Liver (tissue), 8 donors: ENCODE measurements at regions not wholly inside any gene's neighbourhood (a gene's known extent, or its start where the extent isn't known, plus 50 kb on each side); places are given as distances from the start of the nearest gene placed in this dataset.

Experiments
- DNase-seq: peaks from one replicate; pipeline ENCODE4 v3.0.0-alpha.2; 2017; ENCODE audit warnings: low spot score
- H3K27ac ChIP-seq, 2 donors: one replicate each; pipeline ENCODE4 v1.7.0; 2013; ENCODE audit warnings: inconsistent platforms in 2 of 2, low read length in 2 of 2, control low read depth in 1 of 2, low read depth in 1 of 2, mild to moderate bottlenecking in 1 of 2
- H3K27me3 ChIP-seq, 4 donors: one replicate each; pipeline versions ENCODE4 v1.6.1 to v1.7.0; 2013; ENCODE audit warnings: low read length in 3 of 4, inconsistent platforms in 1 of 4, mild to moderate bottlenecking in 1 of 4, moderate library complexity in 1 of 4; ENCODE audit not compliant: control insufficient read depth in 4 of 4, insufficient read depth in 4 of 4
- H3K36me3 ChIP-seq, 4 donors: one replicate each; pipeline versions ENCODE4 v1.6.1 to v1.7.0; 2013; ENCODE audit warnings: low read length in 3 of 4, mild to moderate bottlenecking in 3 of 4, low read depth in 1 of 4, moderate library complexity in 1 of 4; ENCODE audit not compliant: control insufficient read depth in 4 of 4, insufficient read depth in 3 of 4
- H3K4me1 ChIP-seq, 4 donors: one replicate each; pipeline versions ENCODE4 v1.6.1 to v1.7.0; 2013; ENCODE audit warnings: low read length in 3 of 4, mild to moderate bottlenecking in 3 of 4, moderate library complexity in 1 of 4; ENCODE audit not compliant: control insufficient read depth in 4 of 4, insufficient read depth in 4 of 4
- H3K4me3 ChIP-seq, 3 donors: one replicate each; pipeline versions ENCODE4 v1.6.1 to v1.7.0; 2013; ENCODE audit warnings: low read length in 3 of 3, control low read depth in 1 of 3, low read depth in 1 of 3, mild to moderate bottlenecking in 1 of 3
- H3K9ac ChIP-seq, 2 donors: one replicate each; pipeline ENCODE4 v1.7.0; 2013; ENCODE audit warnings: low read length in 2 of 2, mild to moderate bottlenecking in 2 of 2, moderate library complexity in 2 of 2, control low read depth in 1 of 2, low read depth in 1 of 2
- H3K9me3 ChIP-seq, 4 donors: one replicate each; pipeline versions ENCODE4 v1.6.1 to v1.7.0; 2013; ENCODE audit warnings: low read length in 3 of 4; ENCODE audit not compliant: control insufficient read depth in 4 of 4
- EGR1 ChIP-seq, 2 donors: IDR thresholded peaks; 2 replicates each; pipeline ENCODE4 v1.6.1; 2016 to 2018; ENCODE audit warnings: antibody characterized with exemption in 2 of 2, low read depth in 2 of 2
- FOXA1 ChIP-seq: IDR thresholded peaks from 2 replicates; pipeline ENCODE4 v1.6.1; 2016; ENCODE audit warnings: antibody characterized with exemption
- GABPA ChIP-seq, 2 donors: IDR thresholded peaks in 1 of 2; conservative IDR thresholded peaks in 1 of 2; 2 replicates each; pipeline ENCODE4 v1.6.1; 2016; ENCODE audit warnings: antibody characterized with exemption in 2 of 2, mild to moderate bottlenecking in 1 of 2, moderate library complexity in 1 of 2
- HNF4G ChIP-seq: IDR thresholded peaks from 2 replicates; pipeline ENCODE4 v1.6.1; 2016; ENCODE audit warnings: antibody characterized with exemption
- JUND ChIP-seq, 2 donors: IDR thresholded peaks; 2 replicates each; pipeline ENCODE4 v1.6.1; 2016; ENCODE audit warnings: antibody characterized with exemption in 2 of 2
- RAD21 ChIP-seq, 2 donors: IDR thresholded peaks; 2 replicates each; pipeline ENCODE4 v1.6.1; 2016; ENCODE audit warnings: antibody characterized with exemption in 2 of 2, mild to moderate bottlenecking in 2 of 2
- RXRA ChIP-seq, 2 donors: IDR thresholded peaks; 2 replicates each; pipeline ENCODE4 v1.6.1; 2017 to 2018; ENCODE audit warnings: antibody characterized with exemption in 2 of 2, mild to moderate bottlenecking in 1 of 2
- SP1 ChIP-seq: IDR thresholded peaks from 2 replicates; pipeline ENCODE4 v1.6.1; 2018; ENCODE audit warnings: antibody characterized with exemption, mild to moderate bottlenecking
- WGBS: extraction: QIAGEN DNeasy Blood & Tissue Kit; methylation state at CpG from one replicate; pipeline ENCODE4 v1.1.7; 2013; 5-methylcytosine and 5-hydroxymethylcytosine counted together
- TF ChIP-seq, protein P1 (sequence below): fragments of 150-350 bp; IDR thresholded peaks from 2 replicates; pipeline ENCODE4 v1.5.1; 2017; ENCODE audit warnings: improper control_type of control experiment, low read depth, low read length; ENCODE audit not compliant: missing input control
- TF ChIP-seq, protein P2 (sequence below): IDR thresholded peaks from 2 replicates; pipeline ENCODE4 v1.6.1; 2016; ENCODE audit warnings: antibody characterized with exemption
- TF ChIP-seq, protein P3 (sequence below): IDR thresholded peaks from 2 replicates; pipeline ENCODE4 v1.6.1; 2016; ENCODE audit warnings: antibody characterized with exemption
- donor health status: healthy.
- donor health status: healthy.
- donor health status: healthy.
- donor health status: healthy.
- donor health status: healthy.

DNA sequence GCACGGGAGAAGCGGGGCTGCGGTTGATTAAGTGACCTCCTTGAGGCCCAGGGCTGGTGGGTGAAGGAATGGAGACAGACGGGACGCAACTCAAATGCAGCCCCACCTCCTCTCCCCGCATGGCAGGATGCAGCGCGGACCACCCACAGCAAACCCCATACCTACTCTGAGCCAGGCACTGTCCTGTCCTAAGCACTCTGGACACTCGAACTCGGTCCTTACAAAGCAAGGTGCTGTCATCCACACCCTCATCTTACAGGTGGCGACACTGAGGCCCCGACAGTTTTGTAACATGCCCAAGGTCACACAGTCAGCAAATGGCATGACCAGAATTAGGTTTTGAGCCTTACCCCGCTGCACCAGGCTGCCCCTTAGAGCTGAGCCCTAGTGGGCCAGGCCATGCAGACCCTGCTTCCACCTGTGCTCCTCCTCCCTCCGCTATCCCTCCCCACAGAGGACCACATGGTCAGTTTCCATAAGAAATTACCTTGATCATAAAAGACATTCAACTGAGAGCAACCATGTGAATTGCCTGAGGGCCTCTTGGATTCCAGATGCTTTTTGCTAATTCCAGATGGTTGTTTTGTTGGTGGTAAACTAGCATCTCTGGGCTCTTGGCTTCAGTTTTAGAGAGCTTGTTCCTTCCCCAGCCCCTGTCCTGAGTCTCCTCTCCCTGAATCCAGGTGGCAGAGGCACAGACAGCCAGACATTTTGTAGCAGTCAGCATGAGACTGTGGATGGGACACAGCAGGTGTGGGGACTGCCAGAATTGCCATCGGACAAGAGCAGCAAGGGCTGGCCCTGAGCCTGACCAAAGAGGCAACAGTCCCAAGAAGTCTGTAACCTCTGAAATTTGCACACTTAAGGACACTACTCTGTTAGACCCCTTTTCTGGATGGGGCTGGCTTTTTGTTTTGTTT, 171.9 kb upstream of the PMEPA1 start:
- Histone ChIP-seq H3K4me3 (no peak overlapping the region), H3K36me3 (no peaks in the 10 kb centered on the region), H3K27ac (no peak overlapping the region), H3K4me1 (no peaks in the 10 kb centered on the region), H3K9ac (no peak overlapping the region), H3K27me3 (peaks cover 0 to 8% (median 3%) of the 10 kb centered on the region in 4 donors), H3K9me3 (no peaks in the 10 kb centered on the region)
- no peak for DNase-seq
- 88% methylated on average over 15 of the region's 15 CpGs for WGBS
- TF ChIP-seq, protein P1, sequence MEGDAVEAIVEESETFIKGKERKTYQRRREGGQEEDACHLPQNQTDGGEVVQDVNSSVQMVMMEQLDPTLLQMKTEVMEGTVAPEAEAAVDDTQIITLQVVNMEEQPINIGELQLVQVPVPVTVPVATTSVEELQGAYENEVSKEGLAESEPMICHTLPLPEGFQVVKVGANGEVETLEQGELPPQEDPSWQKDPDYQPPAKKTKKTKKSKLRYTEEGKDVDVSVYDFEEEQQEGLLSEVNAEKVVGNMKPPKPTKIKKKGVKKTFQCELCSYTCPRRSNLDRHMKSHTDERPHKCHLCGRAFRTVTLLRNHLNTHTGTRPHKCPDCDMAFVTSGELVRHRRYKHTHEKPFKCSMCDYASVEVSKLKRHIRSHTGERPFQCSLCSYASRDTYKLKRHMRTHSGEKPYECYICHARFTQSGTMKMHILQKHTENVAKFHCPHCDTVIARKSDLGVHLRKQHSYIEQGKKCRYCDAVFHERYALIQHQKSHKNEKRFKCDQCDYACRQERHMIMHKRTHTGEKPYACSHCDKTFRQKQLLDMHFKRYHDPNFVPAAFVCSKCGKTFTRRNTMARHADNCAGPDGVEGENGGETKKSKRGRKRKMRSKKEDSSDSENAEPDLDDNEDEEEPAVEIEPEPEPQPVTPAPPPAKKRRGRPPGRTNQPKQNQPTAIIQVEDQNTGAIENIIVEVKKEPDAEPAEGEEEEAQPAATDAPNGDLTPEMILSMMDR, result no peak
- TF ChIP-seq RXRA (IDR thresholded peaks at IDR 0.05), result no peak
- TF ChIP-seq HNF4G, result no peak
- no peak for TF ChIP-seq SP1
- TF ChIP-seq, protein P2, sequence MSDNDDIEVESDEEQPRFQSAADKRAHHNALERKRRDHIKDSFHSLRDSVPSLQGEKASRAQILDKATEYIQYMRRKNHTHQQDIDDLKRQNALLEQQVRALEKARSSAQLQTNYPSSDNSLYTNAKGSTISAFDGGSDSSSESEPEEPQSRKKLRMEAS, result no peak
- TF ChIP-seq FOXA1, result no peak
- TF ChIP-seq, protein P3, sequence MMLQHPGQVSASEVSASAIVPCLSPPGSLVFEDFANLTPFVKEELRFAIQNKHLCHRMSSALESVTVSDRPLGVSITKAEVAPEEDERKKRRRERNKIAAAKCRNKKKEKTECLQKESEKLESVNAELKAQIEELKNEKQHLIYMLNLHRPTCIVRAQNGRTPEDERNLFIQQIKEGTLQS, result no peak
- TF ChIP-seq RAD21 (IDR thresholded peaks at IDR 0.05), result no peak

DNA sequence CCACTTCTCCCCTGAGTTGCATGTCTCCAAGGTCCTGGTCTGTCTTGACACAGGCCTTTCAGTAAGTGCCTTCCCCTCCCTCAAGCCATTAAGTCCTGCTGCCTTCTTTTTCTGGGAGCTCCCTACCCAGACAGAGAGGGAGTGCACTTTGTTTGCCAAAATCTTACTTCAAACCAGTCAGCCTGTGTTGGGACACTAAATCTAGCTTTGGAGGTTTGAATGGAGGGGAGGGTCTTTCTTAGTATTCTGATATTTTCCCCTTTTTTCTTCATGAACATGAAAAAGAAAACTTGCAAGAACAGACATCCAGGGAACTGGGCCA, 170.7 kb upstream of the PMEPA1 start:
- Histone ChIP-seq H3K27ac (no peak overlapping the region), H3K4me1 (no peaks in the 10 kb centered on the region), H3K9me3 (no peaks in the 10 kb centered on the region), H3K9ac (no peak overlapping the region), H3K36me3 (no peaks in the 10 kb centered on the region), H3K27me3 (peaks cover 0 to 11% (median 3%) of the 10 kb centered on the region in 4 donors), H3K4me3 (no peak overlapping the region)
- TF ChIP-seq SP1 (no peak), EGR1 (IDR thresholded peaks at IDR 0.05; ENCODE audit: low read depth in 2 of 2) (no peak), JUND (IDR thresholded peaks at IDR 0.05) (no peak), GABPA (IDR thresholded peaks at IDR 0.05 in 1 of 2, conservative IDR thresholded peaks at IDR 0.05 in 1 of 2) (no peak)
- DNase-seq, result no peak

DNA sequence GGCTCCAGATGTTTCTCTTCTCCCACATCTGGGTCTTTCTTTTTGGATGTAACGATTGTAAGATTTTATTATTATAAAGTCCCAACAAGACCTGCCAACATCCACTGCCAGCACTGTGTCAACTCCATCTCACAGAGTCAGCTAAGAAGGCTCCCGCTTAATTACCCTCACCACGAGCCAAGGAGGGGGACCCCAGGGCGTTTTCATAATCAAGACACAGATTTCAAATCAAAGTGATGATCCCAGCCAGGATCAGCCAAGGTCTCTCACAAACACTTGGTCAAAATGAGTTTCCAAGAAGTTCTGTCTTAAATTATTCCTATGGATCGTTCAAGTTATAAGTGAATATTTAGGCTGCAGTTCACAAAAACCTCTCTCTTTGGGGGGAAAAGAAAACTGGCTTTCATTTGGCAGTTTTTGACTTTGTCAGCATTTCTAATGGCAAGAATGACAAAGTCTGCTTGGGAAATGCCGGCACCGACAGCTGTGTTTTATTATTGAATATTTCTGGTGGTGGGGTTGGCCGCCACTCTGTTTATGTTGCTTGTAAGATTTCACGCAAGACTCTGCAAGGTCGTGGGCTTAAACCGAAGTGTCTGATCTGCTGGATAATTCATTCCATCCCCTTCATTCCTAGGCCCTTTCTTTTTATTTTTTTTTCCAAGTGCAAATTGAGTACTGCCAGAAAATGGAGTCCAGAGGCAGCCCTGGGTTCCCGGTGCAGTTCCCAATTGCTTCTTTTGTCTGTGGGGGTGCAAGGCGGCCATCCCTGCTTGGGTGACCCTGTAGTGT, 170.2 kb upstream of the PMEPA1 start:
- Histone ChIP-seq H3K4me3 (no peak overlapping the region), H3K9me3 (no peaks in the 10 kb centered on the region), H3K27me3 (peaks cover 0 to 11% (median 3%) of the 10 kb centered on the region in 4 donors), H3K4me1 (no peaks in the 10 kb centered on the region), H3K36me3 (no peaks in the 10 kb centered on the region), H3K9ac (no peak overlapping the region), H3K27ac (no peak overlapping the region)
- no peak for DNase-seq
- 67% methylated on average over 13 of the region's 13 CpGs for WGBS
- TF ChIP-seq, protein P3, result no peak
